GM19463 (cell line): ENCODE measurements at regions not wholly inside any gene's neighbourhood (a gene's known extent, or its start where the extent isn't known, plus 50 kb on each side); places are given as distances from the start of the nearest gene placed in this dataset.

Experiments
- ATAC-seq: cut with Tn5 transposase; IDR thresholded peaks from one replicate; pipeline ENCODE4 v1.9.1; 2021; ENCODE audit warnings: mild to moderate bottlenecking, moderate library complexity; ENCODE audit not compliant: unreplicated experiment

GRCh38 chr13:24106429-24106828 lies 54.1 kb upstream of the SPATA13 start:
- no peak for ATAC-seq

DNA sequence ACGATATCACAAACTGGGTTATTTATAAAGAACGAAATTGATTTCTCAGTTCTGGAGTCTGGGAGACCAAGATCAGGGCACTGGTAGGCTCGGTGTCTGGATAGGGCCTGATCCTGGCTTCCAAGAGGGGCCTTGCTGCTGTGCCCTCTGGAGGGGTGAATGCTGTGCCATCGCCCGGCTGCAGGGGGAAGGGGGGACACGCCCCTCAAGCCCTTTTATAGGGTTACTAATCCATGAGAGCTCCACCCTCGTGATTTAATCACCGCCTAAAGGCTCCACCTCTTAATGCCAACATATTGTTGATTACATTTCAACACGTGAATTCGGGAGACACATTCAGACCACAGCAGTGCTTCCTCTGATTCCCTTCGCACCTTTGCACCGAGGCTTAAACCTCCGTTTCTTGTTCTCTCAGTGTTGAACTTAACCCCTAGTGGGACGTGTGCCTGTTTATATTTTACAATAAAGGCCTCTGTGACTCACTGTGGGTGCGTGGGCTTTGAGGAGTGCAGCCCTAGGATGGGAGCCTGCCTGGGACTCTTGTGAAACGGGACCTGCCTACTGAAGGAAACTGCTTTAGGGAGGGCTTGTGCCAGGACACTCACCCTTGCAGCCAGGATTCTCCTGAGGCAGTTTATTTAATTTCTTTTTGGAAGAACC lies 52.4 kb upstream of the SPATA13 start:
- ATAC-seq: no peak

DNA sequence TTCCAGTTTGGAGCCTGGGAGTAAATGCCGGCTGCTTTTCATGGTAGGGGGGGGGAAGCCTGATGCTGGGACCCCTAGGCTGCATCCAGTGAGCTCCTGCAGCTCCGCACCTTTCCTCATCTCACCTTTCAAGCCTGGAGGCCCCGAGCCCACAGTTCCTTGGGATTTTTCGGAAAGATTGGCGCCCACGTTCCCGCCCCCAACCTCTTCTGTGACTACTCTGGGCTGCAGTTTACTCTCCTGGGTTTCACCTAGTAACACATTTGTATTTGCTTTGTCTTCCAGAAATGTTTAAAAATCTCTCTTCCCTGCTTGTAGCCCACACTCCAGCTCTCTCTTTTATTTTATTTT lies 51.9 kb upstream of the SPATA13 start:
- no peak for ATAC-seq

DNA sequence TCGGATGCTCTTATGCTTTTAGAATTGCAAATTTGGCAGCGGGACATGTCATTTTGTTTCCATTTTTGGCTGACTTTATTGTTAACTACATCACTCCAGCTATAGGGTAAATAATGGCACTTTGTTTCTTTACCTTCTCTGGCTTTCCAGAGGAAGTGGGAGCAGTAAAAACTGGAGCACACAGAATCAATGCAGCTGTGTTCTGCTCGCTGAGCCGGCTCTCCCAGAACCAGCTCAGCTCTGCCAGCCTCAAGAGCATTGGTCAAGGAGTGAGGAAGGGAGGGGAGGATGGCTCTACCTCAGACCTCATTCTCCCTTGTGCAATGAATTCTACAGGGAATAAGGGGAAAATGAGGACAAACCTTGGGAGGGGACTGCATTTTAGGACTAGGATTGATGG lies 50.5 kb upstream of the SPATA13 start:
- no peak for ATAC-seq
